ENCODE measurements at regions not wholly inside any gene's neighbourhood (a gene's known extent, or its start where the extent isn't known, plus 50 kb on each side); places are given as distances from the start of the nearest gene placed in this dataset.

DNA sequence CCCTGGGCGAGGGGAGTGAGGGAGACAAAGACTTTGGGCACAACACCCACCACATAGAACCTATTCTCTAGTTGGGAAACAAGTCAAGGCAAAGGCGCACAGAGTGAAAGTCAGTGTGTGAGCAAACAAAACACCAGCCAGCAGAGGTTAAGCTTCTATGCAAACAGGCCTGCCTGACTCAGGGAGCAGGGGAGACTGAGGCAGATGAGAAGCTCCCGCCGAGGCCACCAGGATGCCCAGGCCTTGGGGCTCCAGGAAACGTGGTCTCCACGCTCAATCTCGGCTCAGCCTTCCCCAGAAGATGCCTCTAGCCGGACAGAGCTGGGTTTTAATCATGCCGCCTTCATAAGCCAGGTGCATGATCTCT, 74.1 kb upstream of the KCNMA1 start:
- H3K4me3 ChIP-seq: peak overlapping the region in 1 of 10 experiments; percentile 50; a peak in 2 of 20 replicates
- peaks cover 0 to 16% (median 9%) of the 10 kb centered on the region in 10 experiments; a peak in 13 of 20 replicates for H3K4me1 ChIP-seq
- no peak for TF ChIP-seq Cebpa-rat (IDR thresholded peaks at IDR 0.05)
- no peaks in the 10 kb centered on the region for H3K36me3 ChIP-seq
- peak overlapping the region in 9 of 11 experiments; percentile 81 to 94 (median 90); a peak in 12 of 22 replicates for H3K4me2 ChIP-seq
- no peaks in the 10 kb centered on the region for H3K9me3 ChIP-seq (replicated peaks in 1 of 11)
- no peak overlapping the region for H3K9ac ChIP-seq
- H4K20me1 ChIP-seq: no peaks in the 10 kb centered on the region
- peaks cover 0 to 9% (median 0%) of the 10 kb centered on the region in 11 experiments; a peak in 5 of 22 replicates for H3K27me3 ChIP-seq
- H3K27ac ChIP-seq: no peak overlapping the region

GRCh38 chr10:77710759-77711682, 73.4 kb upstream of the KCNMA1 start:
- H3K4me1 ChIP-seq: peaks cover 0 to 16% (median 9%) of the 10 kb centered on the region in 10 experiments; a peak in 13 of 20 replicates
- H3K36me3 ChIP-seq: no peaks in the 10 kb centered on the region
- peak overlapping the region in 7 of 11 experiments; percentile 8 to 63 (median 49); a peak in 13 of 22 replicates for H3K27ac ChIP-seq
- no peaks in the 10 kb centered on the region for H4K20me1 ChIP-seq
- H3K27me3 ChIP-seq: peaks cover 0 to 9% (median 0%) of the 10 kb centered on the region in 11 experiments; a peak in 5 of 22 replicates
- H3K4me2 ChIP-seq: peak overlapping the region; percentile 81 to 94 (median 90)
- H3K9ac ChIP-seq: peak overlapping the region; percentile 46 to 79 (median 69)
- peak overlapping the region; percentile 47 to 71 (median 60) for H3K4me3 ChIP-seq
- H3K9me3 ChIP-seq (replicated peaks in 1 of 11): no peaks in the 10 kb centered on the region
- no peak for TF ChIP-seq Cebpa-rat (IDR thresholded peaks at IDR 0.05)

DNA sequence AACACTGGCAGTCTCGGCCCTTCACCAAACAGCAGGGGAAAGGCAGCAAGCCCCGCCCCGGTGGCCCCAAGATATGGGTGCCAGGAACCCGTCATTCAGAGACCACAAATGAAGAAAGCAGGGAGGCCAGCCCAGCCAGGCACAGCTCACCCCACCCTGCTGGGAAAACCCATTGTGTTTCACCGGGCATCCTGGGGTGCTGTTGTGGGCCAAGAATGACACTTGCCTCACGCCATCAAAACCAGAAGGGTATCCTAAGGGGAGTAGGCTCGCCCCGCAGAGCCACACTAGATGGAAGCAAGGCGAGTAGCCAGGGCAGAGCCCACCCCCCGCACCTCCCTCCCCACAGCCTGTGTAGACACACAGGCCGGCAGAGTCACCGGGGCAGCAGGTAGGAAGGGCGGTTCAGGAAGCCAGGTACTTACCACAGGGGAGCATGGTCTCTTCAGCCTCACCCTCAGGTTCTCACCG, 72.5 kb upstream of the KCNMA1 start:
- H3K4me3 ChIP-seq: no peak overlapping the region
- H3K27ac ChIP-seq: no peak overlapping the region
- peak overlapping the region in 9 of 11 experiments; percentile 81 to 94 (median 90); a peak in 11 of 22 replicates for H3K4me2 ChIP-seq
- H3K9me3 ChIP-seq (replicated peaks in 1 of 11): no peaks in the 10 kb centered on the region
- no peaks in the 10 kb centered on the region for H3K36me3 ChIP-seq
- peaks cover 0 to 9% (median 0%) of the 10 kb centered on the region in 11 experiments; a peak in 5 of 22 replicates for H3K27me3 ChIP-seq
- H4K20me1 ChIP-seq: no peaks in the 10 kb centered on the region
- no peak for TF ChIP-seq Cebpa-rat (IDR thresholded peaks at IDR 0.05)
- peaks cover 0 to 16% (median 9%) of the 10 kb centered on the region in 10 experiments; a peak in 13 of 20 replicates for H3K4me1 ChIP-seq
- H3K9ac ChIP-seq: no peak overlapping the region

DNA sequence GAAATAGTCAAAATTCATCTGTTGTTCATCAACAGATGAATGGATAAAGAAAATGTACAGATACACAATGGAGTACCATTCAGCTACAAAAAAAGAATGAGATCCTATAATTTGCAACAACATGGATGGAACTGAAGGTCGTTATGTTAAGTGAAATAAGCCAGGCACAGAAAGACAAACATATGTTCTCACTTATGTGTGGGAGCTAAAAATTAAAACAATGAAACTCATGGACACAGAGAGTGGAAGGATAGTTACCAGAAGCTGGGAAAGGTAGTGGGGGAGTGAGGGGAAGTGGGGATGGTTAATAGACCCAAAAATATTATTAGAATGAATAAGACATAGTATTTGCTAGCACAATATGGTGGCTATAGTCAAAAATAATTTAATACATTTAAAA, 70.0 kb upstream of the KCNMA1 start:
- no peak overlapping the region for H3K4me3 ChIP-seq
- H3K4me2 ChIP-seq: no peak overlapping the region
- H3K36me3 ChIP-seq: no peaks in the 10 kb centered on the region

GRCh38 chr10:77702166-77702565, 64.6 kb upstream of the KCNMA1 start:
- Histone ChIP-seq H3K27me3 (no peaks in the 10 kb centered on the region), H3K4me3 (no peak overlapping the region), H3K4me1 (peaks cover 5 to 22% (median 7%) of the 10 kb centered on the region in 10 experiments; a peak in 17 of 20 replicates), H3K36me3 (no peaks in the 10 kb centered on the region), H3K27ac (no peak overlapping the region), H4K20me1 (no peaks in the 10 kb centered on the region), H3K9me3 (replicated peaks in 1 of 11) (peaks cover 0 to 7% (median 0%) of the 10 kb centered on the region in 11 experiments; a peak in 4 of 22 replicates), H3K9ac (no peak overlapping the region), H3K4me2 (no peak overlapping the region)
- TF ChIP-seq Cebpa-rat (IDR thresholded peaks at IDR 0.05): no peak

More for the DNA sequence above, 70.0 kb upstream of the KCNMA1 start:
- Histone ChIP-seq H3K27me3 (peaks cover 0 to 9% (median 0%) of the 10 kb centered on the region in 11 experiments; a peak in 5 of 22 replicates), H4K20me1 (no peaks in the 10 kb centered on the region), H3K9me3 (replicated peaks in 1 of 11) (peaks cover 0 to 7% (median 0%) of the 10 kb centered on the region in 11 experiments; a peak in 4 of 22 replicates), H3K27ac (no peak overlapping the region), H3K9ac (no peak overlapping the region), H3K4me1 (peaks cover 0 to 14% (median 9%) of the 10 kb centered on the region in 10 experiments; a peak in 13 of 20 replicates)
- TF ChIP-seq Cebpa-rat (IDR thresholded peaks at IDR 0.05): no peak

- Histone ChIP-seq H3K27ac (no peak overlapping the region), H3K9ac (no peak overlapping the region), H4K20me1 (no peaks in the 10 kb centered on the region), H3K4me3 (no peak overlapping the region), H3K4me2 (no peak overlapping the region), H3K4me1 (peaks cover 5 to 22% (median 7%) of the 10 kb centered on the region in 10 experiments; a peak in 17 of 20 replicates), H3K36me3 (no peaks in the 10 kb centered on the region), H3K9me3 (replicated peaks in 1 of 11) (peaks cover 0 to 7% (median 0%) of the 10 kb centered on the region in 11 experiments; a peak in 4 of 22 replicates), H3K27me3 (no peaks in the 10 kb centered on the region)
- TF ChIP-seq Cebpa-rat (IDR thresholded peaks at IDR 0.05): no peak
These were observed 62.5 kb upstream of the KCNMA1 start for GRCh38 chr10:77700086-77700485.

GRCh38 chr10:77699080-77699645, 61.6 kb upstream of the KCNMA1 start:
- no peaks in the 10 kb centered on the region for H4K20me1 ChIP-seq
- no peak overlapping the region for H3K9ac ChIP-seq
- TF ChIP-seq Cebpa-rat (IDR thresholded peaks at IDR 0.05): no peak
- H3K27ac ChIP-seq: no peak overlapping the region
- H3K4me2 ChIP-seq: peak overlapping the region in 1 of 11 experiments; percentile 70; a peak in 3 of 22 replicates
- H3K4me3 ChIP-seq: no peak overlapping the region
- H3K27me3 ChIP-seq: no peaks in the 10 kb centered on the region
- no peaks in the 10 kb centered on the region for H3K36me3 ChIP-seq
- H3K4me1 ChIP-seq: peaks cover 5 to 22% (median 7%) of the 10 kb centered on the region in 10 experiments; a peak in 17 of 20 replicates
- peaks cover 0 to 5% (median 0%) of the 10 kb centered on the region in 11 experiments; a peak in 4 of 22 replicates for H3K9me3 ChIP-seq (replicated peaks in 1 of 11)

GRCh38 chr10:77698267-77698931, 60.8 kb upstream of the KCNMA1 start:
- no peaks in the 10 kb centered on the region for H3K9me3 ChIP-seq (replicated peaks in 1 of 11)
- H3K4me3 ChIP-seq: no peak overlapping the region
- H3K4me2 ChIP-seq: peak overlapping the region; percentile 16 to 70 (median 44); a peak in 17 of 22 replicates
- peaks cover 5 to 22% (median 7%) of the 10 kb centered on the region in 10 experiments; a peak in 17 of 20 replicates for H3K4me1 ChIP-seq
- H3K9ac ChIP-seq: no peak overlapping the region
- H3K36me3 ChIP-seq: no peaks in the 10 kb centered on the region
- H3K27ac ChIP-seq: no peak overlapping the region
- no peak for TF ChIP-seq Cebpa-rat (IDR thresholded peaks at IDR 0.05)
- no peaks in the 10 kb centered on the region for H4K20me1 ChIP-seq
- no peaks in the 10 kb centered on the region for H3K27me3 ChIP-seq
